Stimulated activated CD8-positive, alpha-beta memory T cell treated with anti-CD3 and anti-CD28 coated beads, Interleukin-12 subunit alpha, Interleukin-12 subunit beta, amount 100 ng/mL, for 4 hours (primary cell): ENCODE measurements at regions not wholly inside any gene's neighbourhood (a gene's known extent, or its start where the extent isn't known, plus 50 kb on each side); places are given as distances from the start of the nearest gene placed in this dataset.
"Not testable (repeated sequence)": the region's sequence is repeated elsewhere in the genome, so short reads cannot be mapped to it uniquely, and the experiment has no call there.

Experiments
- DNase-seq: peaks from one replicate; pipeline ENCODE4 v3.0.0-alpha.2; 2020; ENCODE audit warnings: low read depth

DNA sequence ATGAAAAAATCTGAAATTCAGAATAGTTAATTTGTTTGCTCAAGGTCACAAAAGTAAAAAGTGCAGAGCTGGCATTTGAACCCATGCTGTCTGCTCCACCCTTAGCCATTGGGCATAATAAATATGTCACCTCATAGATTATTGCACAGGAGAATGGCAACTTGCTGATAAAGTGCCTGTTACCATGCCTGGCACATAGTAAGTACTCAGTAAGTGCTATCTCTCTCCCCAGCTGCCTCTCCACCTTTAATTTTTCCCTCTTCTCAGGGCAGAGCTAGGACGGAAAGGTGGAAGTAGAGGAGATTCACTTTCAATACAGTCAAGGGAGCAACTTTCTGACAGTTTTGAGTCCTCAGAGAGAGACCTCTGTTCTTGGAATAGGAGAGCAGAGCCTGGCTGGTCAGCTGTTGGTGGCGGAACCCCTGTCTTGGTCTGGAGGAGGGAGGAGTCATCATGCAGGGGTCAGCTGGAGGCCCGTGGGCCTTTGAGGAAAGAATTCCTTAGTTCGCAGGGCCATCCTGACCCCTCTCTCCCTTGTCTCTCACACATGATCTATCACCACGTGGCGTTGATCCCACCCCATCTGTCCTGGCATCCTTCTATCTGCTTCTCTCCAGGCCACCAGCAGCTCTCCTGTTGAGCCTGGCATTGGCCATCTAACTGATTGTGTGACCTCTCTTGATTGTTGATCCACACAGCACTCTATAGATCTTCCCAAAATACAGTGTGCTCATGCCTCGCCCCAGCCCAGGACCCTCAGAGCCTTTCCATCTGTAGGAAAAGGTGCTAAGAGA lies 149.3 kb downstream of the RPLP1 start:
- DNase-seq: no peak

DNA sequence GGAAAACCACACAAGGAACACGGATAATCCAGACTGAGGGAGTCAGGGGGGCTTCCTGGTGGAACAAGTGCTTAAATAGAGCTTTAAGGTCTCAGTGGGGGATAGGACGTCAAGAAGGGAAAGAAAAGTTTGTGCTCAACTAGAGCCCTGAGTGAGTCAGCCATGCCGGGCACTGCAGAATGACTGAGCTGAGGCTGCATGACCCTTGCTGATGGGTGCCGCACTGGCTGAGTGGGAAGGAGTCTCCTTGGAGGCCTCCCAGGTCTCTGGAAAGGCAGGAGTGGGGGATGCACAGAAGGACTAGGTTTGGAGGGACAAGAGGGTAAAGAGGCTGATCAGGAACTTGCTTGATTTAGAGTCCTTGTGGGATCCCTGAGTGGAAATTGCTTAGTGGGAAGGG lies 150.3 kb downstream of the RPLP1 start:
- DNase-seq: no peak

DNA sequence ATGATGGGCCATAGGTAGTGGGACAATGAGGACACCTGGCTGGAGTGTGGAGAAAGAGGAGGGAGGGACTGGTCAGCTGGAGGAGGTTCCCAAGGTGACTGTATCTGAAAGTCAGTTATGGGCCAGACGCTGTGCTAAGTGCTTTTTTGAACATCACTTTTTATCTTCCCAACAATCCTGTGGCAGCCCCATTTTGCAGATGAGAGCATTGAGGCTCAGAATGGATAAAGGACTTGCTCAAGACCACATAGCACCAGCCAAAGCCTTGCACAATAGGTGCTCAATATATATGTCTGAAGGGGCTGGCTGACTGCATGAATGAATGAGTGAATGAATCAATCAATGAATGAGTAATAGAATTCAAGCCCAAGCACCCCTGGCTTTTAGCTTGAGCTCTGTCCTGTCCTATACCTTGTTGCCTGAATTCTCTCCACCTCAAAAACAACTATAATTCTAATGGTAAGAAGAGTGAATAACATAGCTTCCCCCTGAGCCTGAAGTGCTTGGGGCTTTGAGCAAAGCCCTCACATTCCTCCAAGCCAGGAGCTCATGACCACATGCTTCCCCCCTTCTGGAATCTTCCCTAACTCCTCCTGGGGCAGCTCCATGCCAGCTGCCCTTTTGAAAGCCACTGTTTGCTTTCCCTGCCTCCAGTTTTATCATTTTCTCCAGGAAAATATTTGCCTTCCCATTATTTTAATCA lies 150.9 kb downstream of the RPLP1 start:
- no peak for DNase-seq

DNA sequence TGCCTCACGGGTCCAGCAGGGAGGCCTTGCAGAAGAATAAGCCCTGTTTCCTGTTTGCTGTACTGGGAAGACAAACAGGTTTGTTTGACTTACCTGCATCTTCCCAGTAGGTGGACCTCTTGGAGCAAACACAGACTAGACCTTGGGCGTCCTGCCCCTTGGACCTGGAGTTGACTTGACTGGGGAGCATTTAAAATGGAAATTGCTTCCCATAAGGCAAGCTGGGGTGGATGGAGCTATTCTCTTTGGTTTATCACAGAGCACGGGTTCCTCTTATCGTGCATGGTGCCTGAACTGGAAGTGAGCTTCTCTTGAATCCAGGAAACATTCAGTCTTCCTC lies 151.4 kb downstream of the RPLP1 start:
- DNase-seq: no peak

DNA sequence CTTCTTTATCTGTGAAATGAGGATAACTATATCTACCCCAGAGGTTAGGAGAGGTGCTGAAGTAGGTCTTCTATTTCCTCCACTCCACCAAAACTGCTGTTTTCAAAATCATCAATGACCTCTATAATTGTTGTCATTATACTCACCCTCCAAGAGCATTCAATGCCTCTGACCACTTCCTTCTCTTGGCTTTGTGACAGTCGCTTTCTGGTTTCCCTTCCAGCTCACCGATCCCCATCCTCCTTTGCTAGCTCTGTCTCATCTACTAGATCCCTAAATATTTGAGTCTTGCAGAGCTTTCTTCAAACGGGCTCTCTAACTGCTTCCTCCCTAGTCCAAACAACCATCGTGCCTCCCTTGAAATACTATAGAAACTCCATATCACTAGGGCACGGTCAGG lies 153.5 kb downstream of the RPLP1 start:
- DNase-seq: no peak

DNA sequence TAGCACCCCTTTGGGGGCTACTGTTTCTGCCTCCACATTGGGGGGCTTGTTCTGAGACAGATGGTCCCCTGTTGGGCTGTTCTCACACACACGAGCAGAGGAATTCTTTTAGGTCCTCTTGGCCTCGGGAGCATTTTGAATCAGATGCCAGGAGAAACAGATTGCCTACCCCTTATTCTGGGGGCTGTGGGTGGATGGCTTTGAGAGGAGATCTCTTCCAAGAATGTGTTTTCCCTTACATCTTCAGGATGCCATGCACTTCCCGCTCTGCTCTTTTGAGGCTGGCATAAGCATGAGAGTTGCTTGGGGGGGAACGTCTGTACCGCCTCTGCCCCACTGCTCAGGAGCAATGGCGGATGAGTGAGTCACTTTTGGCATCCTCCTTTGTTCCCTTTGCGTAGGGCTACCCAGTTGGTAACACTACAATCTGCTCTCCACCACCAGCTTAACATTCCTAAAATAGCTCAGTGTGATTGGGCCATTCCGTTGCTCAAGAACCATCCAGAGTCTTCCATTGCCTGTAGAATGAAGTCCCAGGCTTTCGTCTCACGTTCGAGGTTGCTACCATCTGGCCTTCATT lies 154.4 kb downstream of the RPLP1 start:
- no peak for DNase-seq

DNA sequence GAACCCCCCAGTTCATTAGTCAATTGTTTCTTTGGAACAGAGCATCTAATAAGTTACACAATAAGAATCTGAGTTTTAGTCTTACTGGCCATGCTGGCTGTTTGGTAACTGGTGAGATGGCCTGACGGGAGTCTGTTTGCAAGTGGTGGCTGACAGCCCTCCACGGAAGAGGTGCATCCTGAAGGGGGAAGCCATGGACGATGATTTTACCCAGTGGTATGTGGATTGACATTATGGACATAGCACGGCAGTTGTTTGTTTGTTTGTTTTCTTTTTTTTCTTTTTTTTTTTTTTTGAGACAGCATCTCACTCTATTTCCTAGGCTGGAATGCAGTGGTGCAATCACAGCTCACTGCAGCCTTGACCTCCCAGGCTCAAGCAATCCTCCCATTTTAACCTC lies 156.0 kb downstream of the RPLP1 start:
- no peak for DNase-seq

GRCh38 chr15:69609176-69609575 lies 156.6 kb downstream of the RPLP1 start:
- no peak for DNase-seq

DNA sequence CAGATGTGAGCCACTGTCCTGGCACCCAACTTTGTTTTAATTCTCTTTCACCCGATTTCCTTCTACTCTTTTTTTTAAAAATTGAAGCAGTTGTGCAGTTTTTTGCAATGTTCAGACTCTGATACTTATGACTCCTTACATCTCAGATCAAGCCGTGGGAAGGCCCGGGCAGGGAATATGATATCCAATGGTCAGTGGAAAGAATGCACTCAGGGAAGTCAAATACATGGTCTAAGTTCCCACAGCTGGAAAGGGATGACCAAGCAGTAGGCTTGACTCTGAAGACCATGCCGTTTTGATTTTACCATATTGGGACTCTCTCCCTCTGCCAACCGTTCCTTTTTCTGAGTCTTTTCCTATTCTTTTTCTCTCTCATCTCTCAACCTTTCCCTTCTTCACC lies 157.2 kb downstream of the RPLP1 start:
- DNase-seq: no peak

- no peak for DNase-seq
Observed at GRCh38 chr15:69610277-69610676, 157.7 kb downstream of the RPLP1 start.

GRCh38 chr15:69610858-69611257 lies 158.2 kb downstream of the RPLP1 start:
- no peak for DNase-seq

- no peak for DNase-seq
Observed at GRCh38 chr15:69612112-69612511, 159.5 kb downstream of the RPLP1 start.

DNA sequence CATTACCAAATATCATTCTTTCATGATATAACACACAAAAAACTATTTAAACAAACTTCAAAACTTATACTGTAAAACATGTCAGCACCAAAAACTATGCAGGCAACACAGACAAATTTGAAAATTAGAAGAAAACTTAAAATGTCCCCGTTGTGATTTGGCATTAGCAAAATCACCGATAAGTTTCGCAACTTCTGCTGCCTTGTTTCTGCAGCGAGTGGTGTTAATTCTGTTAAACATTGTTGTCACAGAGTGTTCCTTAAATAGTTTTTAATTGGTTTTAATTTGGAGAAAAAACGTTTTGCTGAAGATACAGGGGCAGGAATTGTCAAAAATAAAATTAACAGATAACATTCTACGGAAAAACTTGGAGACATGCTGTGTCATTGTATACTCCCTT lies 160.6 kb downstream of the RPLP1 start:
- DNase-seq: no peak

DNA sequence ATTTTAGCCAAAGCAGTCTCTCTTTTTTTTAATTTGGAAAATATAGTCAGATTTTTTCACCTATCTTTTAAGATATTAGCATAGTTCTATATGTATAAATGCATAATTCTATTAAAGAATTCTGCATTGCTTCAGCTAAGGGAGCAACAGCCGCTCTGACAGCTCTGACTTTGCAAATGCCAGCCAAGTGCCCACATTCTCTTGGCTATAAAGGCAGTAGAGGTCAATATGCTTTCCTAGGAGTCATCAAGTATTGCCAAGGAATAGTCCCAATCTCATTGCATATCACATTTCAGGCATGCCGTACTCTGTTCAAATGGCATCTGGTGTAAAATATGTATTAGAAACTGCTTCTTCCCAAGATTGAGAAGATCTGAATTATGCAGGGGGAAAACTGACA lies 161.4 kb downstream of the RPLP1 start:
- no peak for DNase-seq

DNA sequence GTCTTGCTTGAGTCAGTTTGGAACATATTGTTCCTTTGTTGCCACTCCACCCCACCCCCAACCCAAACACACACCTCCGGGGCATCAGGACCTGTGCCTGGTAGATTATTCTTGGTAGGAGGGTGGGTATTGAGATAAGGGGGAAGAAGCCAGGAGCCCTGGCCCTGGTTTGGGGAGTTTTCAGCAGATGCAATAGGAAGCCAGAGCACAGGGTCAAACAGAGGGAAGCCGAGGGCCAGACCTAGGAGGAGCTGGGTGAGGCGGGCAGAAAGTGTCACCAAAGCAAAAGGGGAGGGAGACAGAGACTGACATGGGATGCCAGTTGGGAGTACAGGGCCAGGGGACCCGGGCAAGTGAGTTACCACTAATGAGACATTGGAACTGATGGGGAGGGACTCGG lies 163.1 kb downstream of the RPLP1 start:
- DNase-seq: no peak

DNA sequence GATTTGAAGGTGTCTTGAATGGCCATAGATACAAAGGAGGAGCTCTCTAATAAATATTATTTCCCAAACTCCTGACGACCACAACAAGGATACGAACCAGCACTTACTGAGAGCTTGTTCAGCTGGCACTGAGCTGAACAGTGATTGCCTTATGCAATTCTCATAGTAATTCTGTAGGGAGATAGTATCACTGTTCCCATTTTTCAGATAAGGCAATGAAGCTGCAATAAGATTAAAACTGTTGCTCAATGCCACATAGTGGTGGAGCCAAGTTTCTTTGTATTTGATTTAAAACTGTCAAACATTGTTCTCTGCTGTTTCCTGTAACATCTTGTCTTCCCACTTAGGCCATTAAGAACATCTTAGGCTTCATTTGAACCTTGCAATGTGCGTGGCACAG lies 163.9 kb downstream of the RPLP1 start:
- DNase-seq: no peak

DNA sequence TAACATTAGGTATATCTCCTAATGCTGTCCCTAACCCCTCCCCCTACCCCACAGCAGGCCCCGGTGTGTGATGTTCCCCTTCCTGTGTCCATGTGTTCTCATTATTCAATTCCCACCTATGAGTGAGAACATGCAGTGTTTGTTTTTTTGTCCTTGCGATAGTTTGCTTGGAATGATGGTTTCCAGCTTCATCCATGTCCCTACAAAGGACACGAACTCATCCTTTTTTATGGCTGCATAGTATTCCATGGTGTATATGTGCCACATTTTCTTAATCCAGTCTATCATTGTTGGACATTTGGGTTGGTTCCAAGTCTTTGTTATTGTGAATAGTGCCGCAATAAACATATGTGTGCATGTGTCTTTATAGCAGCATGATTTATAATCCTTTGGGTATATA lies 164.5 kb downstream of the RPLP1 start:
- DNase-seq: not testable (repeated sequence)

- DNase-seq: no peak
Observed at GRCh38 chr15:69623392-69624154, 171.0 kb downstream of the RPLP1 start.

DNA sequence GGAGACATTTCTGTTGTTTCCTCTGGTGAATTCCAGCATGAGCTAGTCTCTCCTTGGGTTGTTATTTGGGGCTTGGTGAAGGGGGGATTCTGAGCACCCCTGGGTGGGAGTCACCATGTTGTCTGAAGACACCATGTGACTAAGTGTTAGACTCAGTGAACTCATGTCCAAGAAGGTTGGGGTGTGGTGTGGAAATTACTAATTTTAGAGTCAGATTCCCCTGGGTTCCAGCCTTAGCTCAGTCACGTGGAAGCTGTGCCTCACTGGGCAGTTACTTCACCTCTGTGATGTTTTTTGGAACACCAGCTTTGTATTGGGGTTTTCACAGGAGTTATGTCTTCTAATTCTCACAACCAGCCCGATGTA lies 171.5 kb downstream of the RPLP1 start:
- DNase-seq: no peak

GRCh38 chr15:69624816-69625215 lies 172.2 kb downstream of the RPLP1 start:
- DNase-seq: no peak

DNA sequence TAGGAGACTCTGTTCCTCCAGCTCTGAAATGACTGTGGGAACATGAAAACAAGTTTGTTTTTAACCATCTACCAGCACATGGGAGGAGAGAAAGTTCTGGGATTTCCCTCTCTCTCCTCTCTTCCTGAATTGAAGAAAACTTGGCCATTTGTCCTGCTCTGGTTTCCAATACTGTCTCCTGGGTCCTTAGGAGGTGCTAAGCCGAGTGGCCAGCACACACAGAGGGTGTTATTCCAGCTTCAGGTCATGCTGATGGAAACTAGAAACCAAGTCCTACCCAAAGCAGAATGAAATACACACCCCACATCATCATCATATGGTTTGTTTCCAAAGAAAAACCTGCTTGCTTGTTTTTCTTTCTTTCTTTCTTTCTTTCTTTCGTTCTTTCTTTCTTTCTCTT lies 172.7 kb downstream of the RPLP1 start:
- DNase-seq: no peak

- DNase-seq: no peak
Observed at GRCh38 chr15:69626095-69627066, 173.8 kb downstream of the RPLP1 start.
